Mesenchymal stem cell (in vitro differentiated cells and primary cell): ENCODE measurements at regions not wholly inside any gene's neighbourhood (a gene's known extent, or its start where the extent isn't known, plus 50 kb on each side); places are given as distances from the start of the nearest gene placed in this dataset.

ENCODE experiments used
- DNase-seq: peaks from one replicate; pipeline ENCODE4 v3.0.0-alpha.2; 2013
- H2AFZ ChIP-seq: one replicate; pipeline ENCODE4 v1.6.1; 2013; ENCODE audit warnings: low read depth, mild to moderate bottlenecking, control low read depth, inconsistent platforms, low read length, moderate library complexity
- H2AK5ac ChIP-seq: 2 replicates; pipeline ENCODE4 v1.6.1; 2013; ENCODE audit warnings: low read length, moderate library complexity, mild to moderate bottlenecking, inconsistent platforms; ENCODE audit not compliant: severe bottlenecking
- H2BK120ac ChIP-seq: one replicate; pipeline ENCODE4 v1.6.1; 2013; ENCODE audit warnings: low read depth, mild to moderate bottlenecking, inconsistent platforms, low read length, moderate library complexity
- H2BK12ac ChIP-seq, 2 experiments: one replicate each; pipeline ENCODE4 v1.6.1; 2013; ENCODE audit warnings: inconsistent platforms in 2 of 2, low read length in 2 of 2, mild to moderate bottlenecking in 2 of 2, moderate library complexity in 2 of 2, control low read depth in 1 of 2
- H2BK15ac ChIP-seq: one replicate; pipeline ENCODE4 v1.6.1; 2013; ENCODE audit warnings: mild to moderate bottlenecking, low read depth, inconsistent platforms; ENCODE audit not compliant: poor library complexity, severe bottlenecking
- H2BK5ac ChIP-seq: 2 replicates; pipeline ENCODE4 v1.6.1; 2013; ENCODE audit warnings: low read depth, mild to moderate bottlenecking, low read length, control low read depth, inconsistent platforms; ENCODE audit not compliant: poor library complexity, severe bottlenecking
- H3K14ac ChIP-seq, 2 experiments: one replicate each; pipeline ENCODE4 v1.6.1; 2013; ENCODE audit warnings: inconsistent platforms in 2 of 2, low read length in 2 of 2, control low read depth in 1 of 2, mild to moderate bottlenecking in 1 of 2, moderate library complexity in 1 of 2
- H3K18ac ChIP-seq, 2 experiments: one replicate each; pipeline ENCODE4 v1.6.1; 2013; ENCODE audit warnings: inconsistent platforms in 2 of 2, low read length in 2 of 2, control low read depth in 1 of 2, low read depth in 1 of 2, mild to moderate bottlenecking in 1 of 2
- H3K23ac ChIP-seq, 2 experiments: one replicate each; pipeline ENCODE4 v1.6.1; 2013; ENCODE audit warnings: inconsistent platforms in 2 of 2, low read length in 2 of 2, mild to moderate bottlenecking in 2 of 2, moderate library complexity in 2 of 2, control low read depth in 1 of 2
- H3K27ac ChIP-seq: 2 replicates; pipeline ENCODE4 v1.5.1; 2013; ENCODE audit warnings: mild to moderate bottlenecking, moderate library complexity, low read length, control low read depth, inconsistent platforms; ENCODE audit not compliant: poor library complexity, severe bottlenecking
- H3K27me3 ChIP-seq, 2 experiments: 2 replicates each; pipeline versions ENCODE4 v1.6.1 to v1.7.0; 2013; ENCODE audit warnings: low read length in 2 of 2, mild to moderate bottlenecking in 2 of 2, moderate library complexity in 2 of 2, control low read depth in 1 of 2, inconsistent platforms in 1 of 2; ENCODE audit not compliant: control insufficient read depth in 1 of 2, insufficient read depth in 1 of 2
- H3K36me3 ChIP-seq, 2 experiments: 2 replicates each; pipeline versions ENCODE4 v1.6.1 to v1.7.0; 2013; ENCODE audit warnings: low read length in 2 of 2, control low read depth in 1 of 2, inconsistent platforms in 1 of 2, low read depth in 1 of 2, mild to moderate bottlenecking in 1 of 2; ENCODE audit not compliant: insufficient read depth in 2 of 2, control insufficient read depth in 1 of 2
- H3K4ac ChIP-seq, 2 experiments: one replicate each; pipeline ENCODE4 v1.6.1; 2013; ENCODE audit warnings: inconsistent platforms in 2 of 2, low read length in 2 of 2, mild to moderate bottlenecking in 2 of 2, moderate library complexity in 2 of 2, control low read depth in 1 of 2, low read depth in 1 of 2
- H3K4me1 ChIP-seq: 2 replicates; pipeline ENCODE4 v1.6.1; 2013; ENCODE audit warnings: low read depth, low read length, control low read depth; ENCODE audit not compliant: control insufficient read depth, insufficient read depth
- H3K4me2 ChIP-seq: 2 replicates; pipeline ENCODE4 v1.6.1; 2013; ENCODE audit warnings: low read length, mild to moderate bottlenecking, inconsistent platforms; ENCODE audit not compliant: poor library complexity, severe bottlenecking
- H3K4me3 ChIP-seq, 2 experiments: 2 replicates each; pipeline versions ENCODE4 v1.5.1 to v1.7.0; 2013; ENCODE audit warnings: low read length in 2 of 2, mild to moderate bottlenecking in 2 of 2, control low read depth in 1 of 2, low read depth in 1 of 2; ENCODE audit not compliant: insufficient read depth in 1 of 2
- H3K79me1 ChIP-seq: replicated peaks from 2 replicates; pipeline ENCODE4 v1.6.1; 2013; ENCODE audit warnings: mild to moderate bottlenecking, control low read depth, low read length, inconsistent platforms; ENCODE audit not compliant: poor library complexity, severe bottlenecking
- H3K9ac ChIP-seq: 2 replicates; pipeline ENCODE4 v1.7.0; 2013; ENCODE audit warnings: mild to moderate bottlenecking, low read length, moderate library complexity
- H3K9me3 ChIP-seq: 2 replicates; pipeline ENCODE4 v1.7.0; 2013; ENCODE audit warnings: mild to moderate bottlenecking, low read length; ENCODE audit not compliant: control insufficient read depth
- H4K8ac ChIP-seq: one replicate; pipeline ENCODE4 v1.6.1; 2013; ENCODE audit warnings: inconsistent platforms, mild to moderate bottlenecking, low read length, moderate library complexity
- H4K91ac ChIP-seq: one replicate; pipeline ENCODE4 v1.6.1; 2013; ENCODE audit warnings: mild to moderate bottlenecking, low read length, inconsistent platforms
- WGBS: methylation state at CpG from one replicate; pipeline ENCODE4 v1.1.7; 2013; ENCODE audit warnings: mixed read lengths; 5-methylcytosine and 5-hydroxymethylcytosine counted together

DNA sequence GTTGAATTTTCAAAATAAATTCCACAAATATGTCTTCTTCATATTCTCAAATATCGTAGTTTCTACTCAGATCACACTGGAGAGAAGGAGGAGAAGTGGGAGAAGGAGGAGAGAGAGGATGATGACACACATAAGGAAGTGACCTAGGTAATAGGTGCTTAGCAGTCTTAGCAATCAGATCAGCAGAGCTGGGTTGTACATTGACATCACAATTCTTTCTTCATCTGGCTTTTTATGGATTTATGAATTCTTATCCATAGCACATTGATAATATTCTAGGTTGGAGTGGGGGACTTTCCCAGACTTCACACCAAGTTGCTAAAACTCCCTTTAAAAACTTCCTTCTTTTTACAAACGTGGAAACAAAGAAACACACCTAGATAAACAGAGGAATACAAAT, 86.9 kb downstream of the FGF9 start:
- Histone ChIP-seq H3K9ac (no peak overlapping the region), H2BK15ac (no peak overlapping the region), H2AFZ (no peak overlapping the region), H3K23ac (no peak overlapping the region), H3K18ac (no peak overlapping the region), H3K4me2 (no peak overlapping the region), H3K4me1 (peaks cover 11% of the 10 kb centered on the region), H3K14ac (no peak overlapping the region), H3K27ac (no peak overlapping the region), H2BK12ac (no peak overlapping the region), H3K4me3 (no peak overlapping the region), H2BK5ac (no peak overlapping the region), H3K27me3 (no peaks in the 10 kb centered on the region), H3K4ac (no peak overlapping the region), H3K79me1 (no peaks in the 10 kb centered on the region), H2BK120ac (no peak overlapping the region), H4K91ac (no peak overlapping the region), H2AK5ac (no peak overlapping the region), H3K9me3 (no peaks in the 10 kb centered on the region), H3K36me3 (no peaks in the 10 kb centered on the region), H4K8ac (no peak overlapping the region)
- WGBS = 86% methylated on average over 1 of the region's 2 CpGs
- no peak for DNase-seq

DNA sequence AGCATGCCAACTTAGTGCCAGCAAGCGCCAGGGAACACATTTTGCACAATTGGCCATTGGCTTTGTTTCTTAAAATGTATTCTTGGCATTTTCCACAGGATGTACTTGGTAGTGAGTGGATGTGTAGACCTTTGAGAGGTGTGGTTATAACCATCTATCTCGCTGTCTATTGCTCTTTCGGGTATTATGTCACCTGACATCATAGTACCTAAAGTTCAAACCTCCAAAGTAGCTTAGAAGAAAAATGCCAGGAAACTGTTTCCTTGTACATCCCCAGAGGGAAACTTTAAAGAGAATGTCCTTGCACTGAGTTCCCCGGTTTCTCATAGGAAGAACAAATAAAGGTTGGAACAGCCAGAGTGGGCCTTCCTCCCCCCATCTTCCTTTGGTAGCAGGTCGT, 87.6 kb downstream of the FGF9 start:
- Histone ChIP-seq H2AK5ac (no peak overlapping the region), H3K14ac (no peak overlapping the region), H2BK120ac (no peak overlapping the region), H3K4me1 (peaks cover 11% of the 10 kb centered on the region), H4K8ac (no peak overlapping the region), H3K79me1 (no peaks in the 10 kb centered on the region), H2AFZ (no peak overlapping the region), H2BK15ac (no peak overlapping the region), H3K18ac (no peak overlapping the region), H3K9ac (no peak overlapping the region), H3K4me2 (no peak overlapping the region), H3K27me3 (no peaks in the 10 kb centered on the region), H3K4ac (no peak overlapping the region), H3K36me3 (no peaks in the 10 kb centered on the region), H3K23ac (no peak overlapping the region), H3K9me3 (no peaks in the 10 kb centered on the region), H2BK12ac (no peak overlapping the region), H3K27ac (no peak overlapping the region), H3K4me3 (no peak overlapping the region), H2BK5ac (no peak overlapping the region), H4K91ac (no peak overlapping the region)
- no peak for DNase-seq
- WGBS = 85% methylated on average over 4 of the region's 5 CpGs

DNA sequence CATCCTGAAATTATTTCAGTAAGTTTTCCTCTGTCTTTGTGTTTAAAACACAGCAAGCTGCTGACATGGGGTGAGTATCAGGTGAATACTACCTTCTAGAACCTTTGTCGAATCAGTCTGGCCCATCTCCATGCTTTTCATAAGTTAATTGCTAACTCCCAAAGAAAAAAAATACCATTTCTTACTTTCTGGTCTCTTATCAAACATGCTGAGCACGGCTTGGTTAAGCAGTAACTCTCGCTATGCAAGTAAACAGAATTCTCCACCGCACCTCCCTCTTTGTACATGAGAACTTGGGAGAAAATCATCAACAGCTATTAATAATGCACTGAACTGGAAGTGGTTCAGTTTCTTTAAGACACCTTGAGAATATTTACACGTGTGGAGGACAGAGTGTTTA, 88.6 kb downstream of the FGF9 start:
- H3K4me3 ChIP-seq = no peak overlapping the region
- no peak overlapping the region for H3K4ac ChIP-seq
- no peaks in the 10 kb centered on the region for H3K27me3 ChIP-seq
- H2BK5ac ChIP-seq = no peak overlapping the region
- no peak overlapping the region for H3K4me2 ChIP-seq
- H2BK120ac ChIP-seq = no peak overlapping the region
- no peak overlapping the region for H4K8ac ChIP-seq
- no peak overlapping the region for H3K27ac ChIP-seq
- H2BK15ac ChIP-seq = no peak overlapping the region
- no peaks in the 10 kb centered on the region for H3K36me3 ChIP-seq
- 71% methylated on average over 4 of the region's 5 CpGs for WGBS
- H3K18ac ChIP-seq = no peak overlapping the region
- no peak overlapping the region for H4K91ac ChIP-seq
- no peak overlapping the region for H2AK5ac ChIP-seq
- no peaks in the 10 kb centered on the region for H3K9me3 ChIP-seq
- no peak overlapping the region for H3K9ac ChIP-seq
- no peak for DNase-seq
- no peak overlapping the region for H2AFZ ChIP-seq
- no peaks in the 10 kb centered on the region for H3K79me1 ChIP-seq
- no peak overlapping the region for H3K14ac ChIP-seq
- no peak overlapping the region for H2BK12ac ChIP-seq
- peaks cover 11% of the 10 kb centered on the region for H3K4me1 ChIP-seq
- no peak overlapping the region for H3K23ac ChIP-seq

DNA sequence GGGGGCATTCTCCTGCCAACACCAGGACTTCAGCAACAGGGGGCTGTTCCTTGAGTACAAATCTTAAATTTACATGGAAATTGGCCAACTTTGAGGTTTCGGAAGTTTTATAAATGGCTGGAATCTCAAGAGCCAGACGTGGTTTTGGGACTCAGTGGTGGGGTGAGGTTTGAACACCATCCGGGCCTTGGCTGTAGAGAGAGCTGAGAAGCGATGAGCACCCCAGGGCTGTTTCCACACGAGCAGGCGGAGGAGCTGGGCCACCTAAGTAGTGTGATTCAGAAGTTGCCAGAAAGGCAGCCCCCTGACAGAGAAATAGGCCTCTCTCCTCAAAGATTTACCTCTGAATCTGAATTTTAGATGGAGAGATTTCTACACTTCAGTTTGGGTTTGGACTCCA, 89.0 kb downstream of the FGF9 start:
- no peak overlapping the region for H3K14ac ChIP-seq
- H3K18ac ChIP-seq = no peak overlapping the region
- no peak overlapping the region for H2BK120ac ChIP-seq
- no peak for DNase-seq
- no peak overlapping the region for H3K4me3 ChIP-seq
- no peak overlapping the region for H3K4ac ChIP-seq
- H2BK5ac ChIP-seq = no peak overlapping the region
- H3K9ac ChIP-seq = no peak overlapping the region
- WGBS = 88% methylated on average over 4 of the region's 6 CpGs
- peaks cover 11% of the 10 kb centered on the region for H3K4me1 ChIP-seq
- H3K4me2 ChIP-seq = no peak overlapping the region
- H3K27ac ChIP-seq = no peak overlapping the region
- no peaks in the 10 kb centered on the region for H3K27me3 ChIP-seq
- no peak overlapping the region for H2BK12ac ChIP-seq
- H3K9me3 ChIP-seq = no peaks in the 10 kb centered on the region
- H4K8ac ChIP-seq = no peak overlapping the region
- no peak overlapping the region for H3K23ac ChIP-seq
- no peak overlapping the region for H2AFZ ChIP-seq
- no peaks in the 10 kb centered on the region for H3K36me3 ChIP-seq
- no peak overlapping the region for H4K91ac ChIP-seq
- no peak overlapping the region for H2BK15ac ChIP-seq
- H2AK5ac ChIP-seq = no peak overlapping the region
- H3K79me1 ChIP-seq = no peaks in the 10 kb centered on the region
